HFFc6 (cell line): ENCODE measurements at regions not wholly inside any gene's neighbourhood (a gene's known extent, or its start where the extent isn't known, plus 50 kb on each side); places are given as distances from the start of the nearest gene placed in this dataset.

Experiments used
- DNase-seq: peaks from one replicate; pipeline ENCODE4 v3.0.0-alpha.2; 2018
- H3K27ac Mint-ChIP-seq: 2 replicates; pipeline ENCODE4 v1.8.0; 2020; ENCODE audit warnings: mild to moderate bottlenecking, mixed read lengths
- H3K27me3 Mint-ChIP-seq: 2 replicates; pipeline ENCODE4 v1.8.0; 2021; ENCODE audit warnings: mild to moderate bottlenecking, moderate library complexity, mixed read lengths; ENCODE audit not compliant: insufficient read depth
- H3K36me3 Mint-ChIP-seq: 2 replicates; pipeline ENCODE4 v1.8.0; 2021; ENCODE audit warnings: low read depth, mixed read lengths
- H3K4me1 Mint-ChIP-seq: 2 replicates; pipeline ENCODE4 v1.8.0; 2020; ENCODE audit warnings: low read depth, mixed read lengths
- H3K4me3 Mint-ChIP-seq: 2 replicates; pipeline ENCODE4 v1.8.0; 2020; ENCODE audit warnings: mild to moderate bottlenecking, moderate library complexity, mixed read lengths
- H3K9me3 Mint-ChIP-seq: 2 replicates; pipeline ENCODE4 v1.8.0; 2020; ENCODE audit warnings: mild to moderate bottlenecking, mixed read lengths
- TF ChIP-seq, protein P1 (sequence below): fragments of 200-600 bp; sonication (generic); IDR thresholded peaks from 2 replicates; pipeline ENCODE4 v1.5.0; 2021; ENCODE audit warnings: antibody characterized with exemption, mild to moderate bottlenecking

- Mint-ChIP-seq H3K27ac (no peak overlapping the region), H3K36me3 (no peaks in the 10 kb centered on the region), H3K27me3 (no peaks in the 10 kb centered on the region), H3K9me3 (peaks cover 6% of the 10 kb centered on the region; the same call in 1 of the 2 replicates), H3K4me1 (no peaks in the 10 kb centered on the region), H3K4me3 (no peak overlapping the region)
- DNase-seq = no peak
- TF ChIP-seq, protein P1, sequence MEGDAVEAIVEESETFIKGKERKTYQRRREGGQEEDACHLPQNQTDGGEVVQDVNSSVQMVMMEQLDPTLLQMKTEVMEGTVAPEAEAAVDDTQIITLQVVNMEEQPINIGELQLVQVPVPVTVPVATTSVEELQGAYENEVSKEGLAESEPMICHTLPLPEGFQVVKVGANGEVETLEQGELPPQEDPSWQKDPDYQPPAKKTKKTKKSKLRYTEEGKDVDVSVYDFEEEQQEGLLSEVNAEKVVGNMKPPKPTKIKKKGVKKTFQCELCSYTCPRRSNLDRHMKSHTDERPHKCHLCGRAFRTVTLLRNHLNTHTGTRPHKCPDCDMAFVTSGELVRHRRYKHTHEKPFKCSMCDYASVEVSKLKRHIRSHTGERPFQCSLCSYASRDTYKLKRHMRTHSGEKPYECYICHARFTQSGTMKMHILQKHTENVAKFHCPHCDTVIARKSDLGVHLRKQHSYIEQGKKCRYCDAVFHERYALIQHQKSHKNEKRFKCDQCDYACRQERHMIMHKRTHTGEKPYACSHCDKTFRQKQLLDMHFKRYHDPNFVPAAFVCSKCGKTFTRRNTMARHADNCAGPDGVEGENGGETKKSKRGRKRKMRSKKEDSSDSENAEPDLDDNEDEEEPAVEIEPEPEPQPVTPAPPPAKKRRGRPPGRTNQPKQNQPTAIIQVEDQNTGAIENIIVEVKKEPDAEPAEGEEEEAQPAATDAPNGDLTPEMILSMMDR = no peak
Observed at GRCh38 chr2:137828624-137829023, 135.6 kb upstream of the HNMT start.

- Mint-ChIP-seq H3K9me3 (peaks cover 6% of the 10 kb centered on the region; the same call in 1 of the 2 replicates), H3K27me3 (no peaks in the 10 kb centered on the region), H3K27ac (no peak overlapping the region), H3K36me3 (no peaks in the 10 kb centered on the region), H3K4me1 (no peaks in the 10 kb centered on the region), H3K4me3 (no peak overlapping the region)
- TF ChIP-seq, protein P1 = no peak
- DNase-seq = no peak
Observed at GRCh38 chr2:137829251-137829650, 135.0 kb upstream of the HNMT start.

DNA sequence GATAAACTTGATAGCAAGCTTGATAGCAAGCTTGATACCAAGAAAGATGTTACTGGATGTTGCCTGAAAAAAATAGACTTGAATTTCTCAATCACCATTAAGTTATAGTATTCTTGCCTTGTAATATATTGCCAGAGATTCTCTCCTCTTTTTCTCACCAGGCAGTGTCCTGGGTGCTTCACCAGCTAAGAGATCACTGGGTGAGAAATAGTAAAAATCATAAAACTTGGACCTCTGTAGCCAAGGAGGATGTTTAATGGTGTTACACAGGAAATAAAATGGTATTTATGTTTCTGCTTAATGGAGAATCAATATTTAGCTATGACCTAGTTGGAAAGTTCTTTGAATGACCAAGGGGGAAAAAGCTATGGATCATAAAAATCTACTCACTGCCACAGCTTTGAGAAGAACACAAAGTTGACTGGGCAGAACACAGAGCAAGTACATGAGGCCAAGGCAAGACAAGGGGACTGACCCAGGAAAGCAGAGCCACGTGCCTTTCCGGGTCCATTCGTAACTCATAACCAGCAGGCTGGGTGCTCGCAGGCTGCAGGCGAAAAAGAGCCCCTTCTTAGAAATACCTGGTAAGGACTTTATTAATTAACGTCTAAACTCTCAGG lies 129.4 kb upstream of the HNMT start:
- Mint-ChIP-seq H3K27ac (no peak overlapping the region), H3K27me3 (no peaks in the 10 kb centered on the region; the same call in 1 of the 2 replicates), H3K9me3 (no peaks in the 10 kb centered on the region), H3K36me3 (no peaks in the 10 kb centered on the region), H3K4me3 (no peak overlapping the region), H3K4me1 (no peaks in the 10 kb centered on the region)
- TF ChIP-seq, protein P1 = no peak
- DNase-seq = no peak

DNA sequence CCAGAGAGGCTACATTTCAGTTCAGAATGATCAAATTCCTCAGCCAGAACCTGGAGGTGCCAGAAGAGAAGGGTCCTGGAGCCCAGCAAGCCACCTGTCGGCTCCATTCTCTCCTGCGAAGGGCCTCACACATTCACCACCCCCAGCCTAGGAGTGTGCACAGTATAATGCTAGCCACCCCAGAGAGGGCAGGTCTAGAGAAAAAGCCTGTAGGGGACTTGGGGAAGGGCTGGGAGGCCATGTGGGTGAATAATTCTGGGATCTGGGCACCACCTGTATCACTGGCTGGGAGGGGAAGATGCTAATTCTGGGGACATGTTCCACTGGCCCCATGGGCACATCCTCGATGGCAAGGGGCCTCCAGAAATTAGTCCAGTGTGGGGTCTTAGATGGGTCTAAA lies 127.6 kb upstream of the HNMT start:
- TF ChIP-seq, protein P1 = no peak

GRCh38 chr2:137837830-137838229 lies 126.4 kb upstream of the HNMT start:
- no peaks in the 10 kb centered on the region for H3K9me3 Mint-ChIP-seq
- no peak for DNase-seq
- H3K4me1 Mint-ChIP-seq = no peaks in the 10 kb centered on the region
- H3K36me3 Mint-ChIP-seq = no peaks in the 10 kb centered on the region
- no peaks in the 10 kb centered on the region; the same call in 1 of the 2 replicates for H3K27me3 Mint-ChIP-seq
- no peak overlapping the region for H3K4me3 Mint-ChIP-seq
- TF ChIP-seq, protein P1 = no peak
- no peak overlapping the region for H3K27ac Mint-ChIP-seq

More for the DNA sequence above, 127.6 kb upstream of the HNMT start:
- Mint-ChIP-seq H3K27ac (no peak overlapping the region), H3K4me1 (no peaks in the 10 kb centered on the region), H3K4me3 (no peak overlapping the region), H3K9me3 (no peaks in the 10 kb centered on the region), H3K36me3 (no peaks in the 10 kb centered on the region), H3K27me3 (no peaks in the 10 kb centered on the region; the same call in 1 of the 2 replicates)
- DNase-seq = no peak
